ENCODE measurements at regions not wholly inside any gene's neighbourhood (a gene's known extent, or its start where the extent isn't known, plus 50 kb on each side); places are given as distances from the start of the nearest gene placed in this dataset.

DNA sequence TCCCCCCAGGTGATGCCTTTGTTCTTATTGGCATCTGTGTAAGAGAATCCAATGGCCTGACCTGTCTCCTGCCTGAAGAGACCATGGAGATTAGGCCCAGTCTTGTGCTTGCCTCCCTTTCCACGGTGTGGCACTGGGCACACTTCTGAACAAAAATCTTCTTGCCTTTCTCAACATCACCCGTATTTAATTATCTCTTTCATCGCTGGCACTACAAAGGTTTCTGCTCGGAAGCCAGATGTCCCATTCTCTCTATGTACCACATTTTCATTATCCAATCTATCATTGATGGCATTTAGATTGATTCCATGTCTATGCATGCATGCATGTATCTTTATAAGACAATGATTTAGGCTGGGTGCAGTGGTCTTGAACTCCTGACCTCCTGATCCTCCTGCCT, 74.3 kb downstream of the SLC25A15 start:
- no peak overlapping the region for H3K4me3 ChIP-seq (replicated peaks in 1 of 3)
- H3K27ac ChIP-seq: no peak overlapping the region
- intact Hi-C loops (cut with DNase I): no loop called here
- no peak for DNase-seq
- no peaks in the 10 kb centered on the region for H3K27me3 ChIP-seq
- WGBS, 2 donors: 70 to 79% methylated on average over 4 of the region's 4 CpGs
- H3K4me1 ChIP-seq: no peaks in the 10 kb centered on the region
- H3K9me3 ChIP-seq: no peaks in the 10 kb centered on the region
- H3K36me3 ChIP-seq: no peaks in the 10 kb centered on the region
- TF ChIP-seq, protein P1, sequence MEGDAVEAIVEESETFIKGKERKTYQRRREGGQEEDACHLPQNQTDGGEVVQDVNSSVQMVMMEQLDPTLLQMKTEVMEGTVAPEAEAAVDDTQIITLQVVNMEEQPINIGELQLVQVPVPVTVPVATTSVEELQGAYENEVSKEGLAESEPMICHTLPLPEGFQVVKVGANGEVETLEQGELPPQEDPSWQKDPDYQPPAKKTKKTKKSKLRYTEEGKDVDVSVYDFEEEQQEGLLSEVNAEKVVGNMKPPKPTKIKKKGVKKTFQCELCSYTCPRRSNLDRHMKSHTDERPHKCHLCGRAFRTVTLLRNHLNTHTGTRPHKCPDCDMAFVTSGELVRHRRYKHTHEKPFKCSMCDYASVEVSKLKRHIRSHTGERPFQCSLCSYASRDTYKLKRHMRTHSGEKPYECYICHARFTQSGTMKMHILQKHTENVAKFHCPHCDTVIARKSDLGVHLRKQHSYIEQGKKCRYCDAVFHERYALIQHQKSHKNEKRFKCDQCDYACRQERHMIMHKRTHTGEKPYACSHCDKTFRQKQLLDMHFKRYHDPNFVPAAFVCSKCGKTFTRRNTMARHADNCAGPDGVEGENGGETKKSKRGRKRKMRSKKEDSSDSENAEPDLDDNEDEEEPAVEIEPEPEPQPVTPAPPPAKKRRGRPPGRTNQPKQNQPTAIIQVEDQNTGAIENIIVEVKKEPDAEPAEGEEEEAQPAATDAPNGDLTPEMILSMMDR (IDR thresholded peaks at IDR 0.05): no peak
- no peak for TF ChIP-seq POLR2A (IDR thresholded peaks at IDR 0.05)

DNA sequence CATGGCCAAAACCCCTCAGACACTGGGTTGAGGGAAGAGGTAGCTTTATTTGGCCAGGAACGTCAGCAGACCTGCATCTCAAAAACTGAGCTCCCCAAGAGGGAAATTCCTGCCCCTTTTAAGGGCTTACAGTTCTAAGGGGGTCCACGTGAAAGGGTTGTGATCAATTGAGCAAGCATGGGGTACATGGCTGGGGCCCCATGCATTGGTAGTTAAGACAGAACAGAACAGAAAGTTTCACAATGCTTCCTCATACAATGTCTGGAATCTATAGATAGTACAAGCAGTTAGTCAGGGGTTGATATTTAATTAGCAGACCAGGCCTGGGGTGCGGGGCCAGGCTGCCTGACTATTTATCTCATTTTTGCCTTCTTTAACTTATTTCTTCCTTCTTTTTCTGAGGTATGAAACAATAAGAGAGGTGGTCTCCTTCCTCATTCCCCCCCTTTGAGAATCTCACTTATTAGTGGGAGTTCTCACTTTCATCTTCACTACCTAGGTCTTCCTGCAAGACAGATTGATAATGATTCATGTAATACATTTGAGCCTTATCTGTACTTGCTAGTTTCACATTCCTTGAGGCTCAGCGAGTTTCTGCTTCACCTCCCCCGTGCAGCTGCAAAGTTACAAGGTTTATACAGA, 84.8 kb downstream of the SLC25A15 start:
- DNase-seq: no peak
- H3K9me3 ChIP-seq: no peaks in the 10 kb centered on the region
- TF ChIP-seq, protein P1 (IDR thresholded peaks at IDR 0.05): no peak
- no peak for TF ChIP-seq POLR2A (IDR thresholded peaks at IDR 0.05)
- H3K4me1 ChIP-seq: peaks cover 39% of the 10 kb centered on the region in 2 donors
- H3K27ac ChIP-seq: peak overlapping the region in 1 of 3 donors; percentile 89
- no peak overlapping the region for H3K4me3 ChIP-seq (replicated peaks in 1 of 3)
- intact Hi-C loops (cut with DNase I): no loop called here
- WGBS, 2 donors: 94 to 95% methylated on average over 5 of the region's 5 CpGs
- no peaks in the 10 kb centered on the region for H3K27me3 ChIP-seq
- H3K36me3 ChIP-seq: no peaks in the 10 kb centered on the region

DNA sequence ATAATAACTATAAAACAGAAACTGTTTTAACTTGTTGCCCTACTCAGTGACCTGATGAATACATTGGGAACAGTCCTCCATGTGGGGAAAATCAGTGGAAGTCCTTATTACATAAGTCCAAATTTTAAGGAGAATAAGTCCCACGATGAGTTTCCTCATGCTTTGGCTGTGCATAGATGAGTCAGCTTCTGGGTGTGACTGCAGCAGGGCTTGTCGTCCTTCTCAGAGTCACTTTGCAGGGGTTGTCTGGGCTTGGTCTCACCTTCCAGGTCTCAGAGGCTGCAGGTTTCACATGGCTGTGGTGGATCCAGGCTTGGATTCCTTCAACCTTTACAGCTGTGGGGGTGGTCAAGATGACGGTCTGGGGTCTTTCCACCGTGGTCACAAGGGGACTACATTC, 85.6 kb downstream of the SLC25A15 start:
- Histone ChIP-seq H3K9me3 (no peaks in the 10 kb centered on the region), H3K27ac (peak overlapping the region in 2 of 3 donors; percentile 89 to 91), H3K27me3 (no peaks in the 10 kb centered on the region), H3K36me3 (no peaks in the 10 kb centered on the region), H3K4me1 (peaks cover 47% of the 10 kb centered on the region in 2 donors), H3K4me3 (replicated peaks in 1 of 3) (no peak overlapping the region)
- DNase-seq: no peak
- TF ChIP-seq, protein P1 (IDR thresholded peaks at IDR 0.05): no peak
- no peak for TF ChIP-seq POLR2A (IDR thresholded peaks at IDR 0.05)
- intact Hi-C loops (cut with DNase I): no loop called here
- 90 to 94% methylated on average over 4 of the region's 4 CpGs for WGBS, 2 donors

DNA sequence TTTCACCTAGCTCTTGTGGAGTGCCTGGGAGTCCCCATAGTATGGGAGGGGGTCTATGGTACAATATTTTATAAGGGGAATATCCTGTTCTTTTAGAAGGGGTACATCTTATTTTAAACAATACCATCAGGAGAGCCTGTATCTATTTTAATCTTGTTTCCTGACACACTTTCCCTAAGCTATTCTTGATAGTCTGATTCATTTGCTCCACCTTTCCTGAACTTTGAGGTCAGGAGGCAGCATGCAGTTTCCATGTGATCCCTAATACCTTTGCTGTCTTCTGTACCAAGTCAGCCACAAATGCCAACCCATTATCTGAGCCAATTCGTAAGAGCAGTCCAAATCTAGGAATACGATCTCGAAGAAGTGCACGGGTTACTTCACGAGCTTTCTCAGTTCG, 86.2 kb downstream of the SLC25A15 start:
- peak in 1 of 2 donors; percentile 8 for DNase-seq
- Histone ChIP-seq H3K27ac (peak overlapping the region; percentile 10 to 91 (median 89)), H3K4me3 (replicated peaks in 1 of 3) (no peak overlapping the region), H3K4me1 (peaks cover 52% of the 10 kb centered on the region in 2 donors), H3K36me3 (no peaks in the 10 kb centered on the region), H3K27me3 (no peaks in the 10 kb centered on the region), H3K9me3 (no peaks in the 10 kb centered on the region)
- WGBS, 2 donors: 35 to 39% methylated on average over 6 of the region's 6 CpGs
- TF ChIP-seq, protein P1 (IDR thresholded peaks at IDR 0.05): no peak
- TF ChIP-seq POLR2A (IDR thresholded peaks at IDR 0.05): no peak
- intact Hi-C loops (cut with DNase I): no loop called here

DNA sequence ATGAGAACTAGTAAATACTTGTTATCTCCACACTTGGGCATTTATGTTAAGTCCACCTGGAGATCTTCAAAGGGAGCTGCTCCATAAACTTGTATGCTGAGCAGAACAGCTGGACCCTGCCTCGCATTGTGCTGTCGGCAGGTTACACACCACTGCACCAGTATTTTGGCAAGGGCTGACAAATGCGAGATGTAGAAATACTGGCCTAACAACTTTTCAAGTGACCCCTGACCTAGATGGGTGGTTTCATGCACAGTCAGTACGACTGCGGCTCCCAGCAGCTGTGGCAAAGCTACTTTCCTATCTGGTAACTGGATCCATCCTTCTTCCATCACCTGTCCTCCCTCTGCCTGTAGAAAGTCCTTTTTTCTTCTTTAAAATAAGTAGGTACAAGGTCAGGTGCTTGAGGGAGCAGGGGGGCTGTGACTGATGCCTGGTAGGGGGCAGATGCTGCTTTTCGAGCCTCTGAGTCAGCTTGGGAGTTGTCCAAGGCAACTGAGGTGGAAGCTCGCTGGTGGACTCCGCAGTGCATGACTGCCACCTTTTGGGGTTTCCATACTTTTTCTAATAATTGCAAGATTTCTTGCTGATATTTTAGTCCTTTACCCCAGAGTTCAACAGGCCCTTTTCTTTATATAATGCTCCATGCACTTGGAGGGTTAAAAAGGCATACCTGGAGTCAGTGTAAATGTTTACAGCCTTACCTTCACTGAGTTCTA, 86.8 kb downstream of the SLC25A15 start:
- H3K27ac ChIP-seq: peak overlapping the region; percentile 10 to 91 (median 89)
- H3K36me3 ChIP-seq: no peaks in the 10 kb centered on the region
- no peak overlapping the region for H3K4me3 ChIP-seq (replicated peaks in 1 of 3)
- intact Hi-C loops (cut with DNase I): no loop called here
- 30 to 44% methylated on average over 8 of the region's 8 CpGs for WGBS, 2 donors
- TF ChIP-seq, protein P1 (IDR thresholded peaks at IDR 0.05): peak in 2 of 6 experiments; percentile 9 to 36
- no peak for TF ChIP-seq POLR2A (IDR thresholded peaks at IDR 0.05)
- no peaks in the 10 kb centered on the region for H3K9me3 ChIP-seq
- no peaks in the 10 kb centered on the region for H3K27me3 ChIP-seq
- H3K4me1 ChIP-seq: peaks cover 57 to 58% of the 10 kb centered on the region in 2 donors
- peak; percentile 86 to 87 for DNase-seq
